T-helper 2 cell (primary cell): ENCODE measurements at regions not wholly inside any gene's neighbourhood (a gene's known extent, or its start where the extent isn't known, plus 50 kb on each side); places are given as distances from the start of the nearest gene placed in this dataset.

ENCODE experiments used
- DNase-seq, 5 experiments: peaks; one replicate each; pipeline versions ENCODE4 v3.0.0 to v3.0.0-alpha.2; 2012 to 2022

- no peak for DNase-seq
Observed at GRCh38 chr15:94053626-94054025, 177.7 kb upstream of the MCTP2 start.

- no peak for DNase-seq
Observed at GRCh38 chr15:94052711-94053110, 178.7 kb upstream of the MCTP2 start.

- no peak for DNase-seq
Observed at GRCh38 chr15:94047566-94047965, 183.8 kb upstream of the MCTP2 start.

- no peak for DNase-seq
Observed at GRCh38 chr15:94042180-94042928, 189.0 kb upstream of the MCTP2 start.

GRCh38 chr15:94041746-94042145 is 189.6 kb upstream of the MCTP2 start:
- DNase-seq, result no peak

- no peak for DNase-seq
Observed at GRCh38 chr15:94040541-94041248, 190.7 kb upstream of the MCTP2 start.

- DNase-seq, result no peak
Observed at GRCh38 chr15:94036156-94036555, 195.2 kb upstream of the MCTP2 start.

- no peak for DNase-seq
Observed at GRCh38 chr15:94033683-94034020, 197.7 kb upstream of the MCTP2 start.

- DNase-seq, result no peak
Observed at GRCh38 chr15:94033014-94033682, 198.2 kb upstream of the MCTP2 start.

- DNase-seq, result no peak
Observed at GRCh38 chr15:94032571-94032970, 198.8 kb upstream of the MCTP2 start.

GRCh38 chr15:94031072-94031471 is 200.3 kb upstream of the MCTP2 start:
- no peak for DNase-seq

- DNase-seq, result no peak
Observed at GRCh38 chr15:94029495-94029894, 201.9 kb upstream of the MCTP2 start.

GRCh38 chr15:94028809-94029208 is 202.6 kb upstream of the MCTP2 start:
- DNase-seq, result no peak

- DNase-seq, result no peak
Observed at GRCh38 chr15:94028121-94028520, 203.2 kb upstream of the MCTP2 start.

- no peak for DNase-seq
Observed at GRCh38 chr15:94027581-94027980, 203.8 kb upstream of the MCTP2 start.

GRCh38 chr15:94026458-94027304 is 204.7 kb upstream of the MCTP2 start:
- DNase-seq, result no peak

GRCh38 chr15:94023531-94023930 is 207.8 kb upstream of the MCTP2 start:
- DNase-seq, result no peak

GRCh38 chr15:94021621-94022320 is 209.6 kb upstream of the MCTP2 start:
- no peak for DNase-seq

GRCh38 chr15:94019062-94019461 is 212.3 kb upstream of the MCTP2 start:
- DNase-seq, result no peak

GRCh38 chr15:94015324-94015723 is 216.0 kb upstream of the MCTP2 start:
- no peak for DNase-seq

GRCh38 chr15:94008104-94009074 is 223.0 kb upstream of the MCTP2 start:
- DNase-seq, result no peak
